ENCODE measurements at regions not wholly inside any gene's neighbourhood (a gene's known extent, or its start where the extent isn't known, plus 50 kb on each side); places are given as distances from the start of the nearest gene placed in this dataset.
A peak's percentile ranks its signal among the peaks of the same experiment; 100 is the strongest.

DNA sequence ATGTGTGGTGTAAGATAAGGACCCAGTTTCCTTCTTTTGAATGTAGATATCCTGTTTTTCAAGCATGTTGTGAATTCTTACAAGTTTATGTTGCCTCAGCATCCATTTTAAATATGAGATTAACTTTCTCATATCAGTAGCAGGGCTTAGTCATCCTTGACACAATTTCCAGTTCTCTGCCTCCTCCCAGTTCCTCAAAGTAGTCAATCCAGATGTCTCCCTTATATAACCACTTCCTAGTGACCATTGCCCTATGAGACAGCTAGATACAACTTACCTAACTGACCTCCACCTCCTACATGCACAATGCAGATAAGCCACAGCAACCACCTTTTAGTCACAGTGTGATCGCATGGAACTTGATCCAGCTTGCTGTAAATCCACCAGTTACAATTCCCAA is 269.2 kb upstream of the ZNF521 start:
- Histone ChIP-seq H3K4me3 (no peak overlapping the region), H3K27me3 (no peaks in the 10 kb centered on the region), H3K27ac (no peak overlapping the region), H3K36me3 (ENCODE audit: low read depth, missing control alignments) (no peaks in the 10 kb centered on the region), H3K4me1 (no peaks in the 10 kb centered on the region), H3K9me3 (no peaks in the 10 kb centered on the region)
- no peak for DNase-seq
- TF ChIP-seq POLR2A (IDR thresholded peaks at IDR 0.05) = no peak
- TF ChIP-seq, protein P1, sequence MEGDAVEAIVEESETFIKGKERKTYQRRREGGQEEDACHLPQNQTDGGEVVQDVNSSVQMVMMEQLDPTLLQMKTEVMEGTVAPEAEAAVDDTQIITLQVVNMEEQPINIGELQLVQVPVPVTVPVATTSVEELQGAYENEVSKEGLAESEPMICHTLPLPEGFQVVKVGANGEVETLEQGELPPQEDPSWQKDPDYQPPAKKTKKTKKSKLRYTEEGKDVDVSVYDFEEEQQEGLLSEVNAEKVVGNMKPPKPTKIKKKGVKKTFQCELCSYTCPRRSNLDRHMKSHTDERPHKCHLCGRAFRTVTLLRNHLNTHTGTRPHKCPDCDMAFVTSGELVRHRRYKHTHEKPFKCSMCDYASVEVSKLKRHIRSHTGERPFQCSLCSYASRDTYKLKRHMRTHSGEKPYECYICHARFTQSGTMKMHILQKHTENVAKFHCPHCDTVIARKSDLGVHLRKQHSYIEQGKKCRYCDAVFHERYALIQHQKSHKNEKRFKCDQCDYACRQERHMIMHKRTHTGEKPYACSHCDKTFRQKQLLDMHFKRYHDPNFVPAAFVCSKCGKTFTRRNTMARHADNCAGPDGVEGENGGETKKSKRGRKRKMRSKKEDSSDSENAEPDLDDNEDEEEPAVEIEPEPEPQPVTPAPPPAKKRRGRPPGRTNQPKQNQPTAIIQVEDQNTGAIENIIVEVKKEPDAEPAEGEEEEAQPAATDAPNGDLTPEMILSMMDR (IDR thresholded peaks at IDR 0.05) = no peak
- 87 to 100% methylated on average over 1 of the region's 1 CpG for WGBS, 2 donors
- intact Hi-C loops (cut with DNase I; ENCODE audit: low total_unique reads) = no loop called here

DNA sequence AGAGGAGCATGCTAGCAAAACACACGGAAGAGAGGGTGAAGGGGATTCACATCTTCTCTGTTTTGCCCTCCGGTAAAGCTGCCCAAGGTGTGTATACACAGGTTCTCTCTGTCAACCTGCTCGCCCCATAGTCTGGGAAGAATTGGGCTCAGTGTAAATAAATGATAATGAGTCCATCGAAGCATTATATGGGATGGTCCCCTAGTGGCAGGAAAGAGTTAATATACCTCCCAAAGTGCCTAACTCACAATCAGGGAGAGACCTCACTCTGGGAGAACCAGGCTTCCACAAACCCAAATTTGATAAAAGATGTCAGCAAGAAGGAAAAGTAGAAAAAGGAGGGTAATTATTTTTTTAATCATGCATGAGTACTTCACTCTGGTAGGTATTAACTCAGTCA is 262.2 kb upstream of the ZNF521 start:
- no peak overlapping the region for H3K27ac ChIP-seq
- intact Hi-C loops (cut with DNase I; ENCODE audit: low total_unique reads) = no loop called here
- H3K27me3 ChIP-seq = no peaks in the 10 kb centered on the region
- no peak overlapping the region for H3K4me3 ChIP-seq
- 84 to 88% methylated on average over 4 of the region's 4 CpGs for WGBS, 2 donors
- TF ChIP-seq, protein P1 (IDR thresholded peaks at IDR 0.05) = peak in 1 of 3 experiments; percentile 9
- no peak for TF ChIP-seq POLR2A (IDR thresholded peaks at IDR 0.05)
- no peaks in the 10 kb centered on the region for H3K4me1 ChIP-seq
- no peak for DNase-seq
- H3K9me3 ChIP-seq = no peaks in the 10 kb centered on the region
- no peaks in the 10 kb centered on the region for H3K36me3 ChIP-seq (ENCODE audit: low read depth, missing control alignments)

DNA sequence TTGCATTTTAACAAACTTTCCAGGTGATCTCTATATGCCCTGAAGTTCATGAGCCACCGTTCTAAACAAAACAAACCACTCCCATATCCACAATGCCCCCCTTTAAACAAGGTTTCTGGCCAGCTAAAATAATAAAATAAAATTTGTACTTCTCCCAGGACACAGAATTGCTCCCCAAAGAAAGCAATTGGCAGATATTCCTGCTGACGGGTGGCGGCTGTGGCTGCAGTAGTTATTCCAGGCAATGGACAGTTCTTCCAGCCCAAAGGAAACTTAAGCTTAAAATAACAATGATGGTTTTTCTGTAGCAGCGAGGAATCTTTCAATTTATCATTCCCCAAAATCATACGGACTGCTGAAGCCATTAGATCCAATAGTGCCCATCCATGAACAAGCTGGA is 260.5 kb upstream of the ZNF521 start:
- no peak for DNase-seq
- no peaks in the 10 kb centered on the region for H3K9me3 ChIP-seq
- H3K4me1 ChIP-seq = no peaks in the 10 kb centered on the region
- no peak overlapping the region for H3K4me3 ChIP-seq
- intact Hi-C loops (cut with DNase I; ENCODE audit: low total_unique reads) = no loop called here
- no peaks in the 10 kb centered on the region for H3K36me3 ChIP-seq (ENCODE audit: low read depth, missing control alignments)
- TF ChIP-seq, protein P1 (IDR thresholded peaks at IDR 0.05) = no peak
- TF ChIP-seq POLR2A (IDR thresholded peaks at IDR 0.05) = no peak
- H3K27ac ChIP-seq = no peak overlapping the region
- WGBS, 2 donors = 42 to 44% methylated on average over 5 of the region's 5 CpGs
- no peaks in the 10 kb centered on the region for H3K27me3 ChIP-seq

DNA sequence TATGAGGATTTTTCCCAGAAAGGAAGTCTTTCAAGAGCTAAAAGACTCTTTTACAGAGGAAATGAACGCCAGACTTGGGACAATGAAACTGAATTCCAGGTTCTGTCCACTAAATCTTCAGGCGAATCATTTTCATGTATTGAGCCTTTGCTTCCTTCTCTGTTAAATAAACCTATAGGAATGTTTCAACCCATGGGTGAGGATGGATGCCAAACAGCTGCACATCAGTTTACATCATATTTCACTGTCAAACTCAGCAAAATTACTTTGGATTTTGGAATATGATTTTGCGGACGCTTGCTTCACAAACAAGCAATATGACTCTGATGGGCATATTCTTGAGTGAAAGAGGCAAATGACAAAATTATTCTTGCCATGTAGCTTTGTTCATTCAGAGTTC is 256.1 kb upstream of the ZNF521 start:
- H3K27ac ChIP-seq = no peak overlapping the region
- TF ChIP-seq, protein P1 (IDR thresholded peaks at IDR 0.05) = no peak
- TF ChIP-seq POLR2A (IDR thresholded peaks at IDR 0.05) = no peak
- peaks cover 6% of the 10 kb centered on the region for H3K4me1 ChIP-seq
- H3K4me3 ChIP-seq = no peak overlapping the region
- no peaks in the 10 kb centered on the region for H3K36me3 ChIP-seq (ENCODE audit: low read depth, missing control alignments)
- DNase-seq = no peak
- WGBS, 2 donors = 94 to 97% methylated on average over 4 of the region's 4 CpGs
- no peaks in the 10 kb centered on the region for H3K27me3 ChIP-seq
- intact Hi-C loops (cut with DNase I; ENCODE audit: low total_unique reads) = no loop called here
- H3K9me3 ChIP-seq = no peaks in the 10 kb centered on the region

DNA sequence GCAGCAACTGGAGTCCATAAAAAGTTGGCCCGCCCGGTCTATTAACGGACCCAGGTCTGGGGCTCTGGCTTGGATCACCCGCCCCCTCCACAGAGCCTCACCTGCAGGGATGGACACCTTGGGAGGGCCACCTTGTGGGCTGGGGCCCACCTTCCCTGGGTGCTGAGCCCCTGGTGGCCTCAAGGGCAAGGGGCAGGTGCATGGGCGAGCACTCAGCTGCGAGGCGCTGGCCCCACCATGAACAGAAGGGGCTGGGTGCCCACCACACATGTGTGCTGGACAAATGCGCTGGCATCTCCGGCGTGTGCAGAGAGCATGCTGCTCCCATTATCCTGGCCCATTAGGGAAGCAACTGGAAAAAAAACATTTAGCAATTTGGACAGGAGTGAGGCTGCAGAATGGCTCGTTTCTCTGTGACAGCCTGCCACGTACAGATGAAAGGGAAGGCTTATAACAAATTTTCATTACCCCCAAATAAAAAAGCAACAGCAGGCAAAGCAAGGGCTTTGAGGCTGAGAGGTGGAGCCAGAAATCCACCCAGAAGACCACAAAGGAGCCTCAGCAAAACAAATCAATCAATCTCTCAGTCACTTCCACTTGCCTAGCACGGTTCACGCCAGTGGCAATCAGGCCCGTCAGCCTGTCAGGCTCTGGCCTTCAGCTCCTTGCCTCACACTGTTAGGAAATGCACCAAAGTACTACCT is 253.1 kb upstream of the ZNF521 start:
- intact Hi-C loops (cut with DNase I; ENCODE audit: low total_unique reads) = no loop called here
- no peak for DNase-seq
- TF ChIP-seq POLR2A (IDR thresholded peaks at IDR 0.05) = no peak
- TF ChIP-seq, protein P1 (IDR thresholded peaks at IDR 0.05) = no peak
- Histone ChIP-seq H3K27me3 (no peaks in the 10 kb centered on the region), H3K36me3 (ENCODE audit: low read depth, missing control alignments) (no peaks in the 10 kb centered on the region), H3K4me3 (no peak overlapping the region), H3K4me1 (peaks cover 6% of the 10 kb centered on the region), H3K27ac (no peak overlapping the region), H3K9me3 (no peaks in the 10 kb centered on the region)
- WGBS, 2 donors = 46 to 53% methylated on average over 8 to 15 of the region's 15 CpGs
